ENCODE measurements at regions not wholly inside any gene's neighbourhood (a gene's known extent, or its start where the extent isn't known, plus 50 kb on each side); places are given as distances from the start of the nearest gene placed in this dataset.
A peak's percentile ranks its signal among the peaks of the same experiment; 100 is the strongest.

GRCh38 chr10:60664859-60665258 lies 113.4 kb upstream of the CDK1 start:
- DNase-seq (no peak), ATAC-seq (ENCODE audit: poor library complexity) (no peak)
- peaks cover 6% of the 10 kb centered on the region for H3K36me3 Mint-ChIP-seq (ENCODE audit: low read depth)
- H3K27me3 Mint-ChIP-seq = no peaks in the 10 kb centered on the region
- no peaks in the 10 kb centered on the region for H3K9me3 ChIP-seq (ENCODE audit: control insufficient read depth in 1 of 2, insufficient read depth in 1 of 2, low read length in 2 of 2)
- peaks cover 12% of the 10 kb centered on the region for H3K4me1 ChIP-seq (ENCODE audit: insufficient read depth, low read length)
- ChIA-PET POLR2A (no interaction called here), CTCF (no interaction called here)
- H3K4me1 Mint-ChIP-seq (ENCODE audit: low read depth) = peaks cover 82% of the 10 kb centered on the region
- no peaks in the 10 kb centered on the region for H3K27me3 ChIP-seq (ENCODE audit: control insufficient read depth in 1 of 2, insufficient read depth in 2 of 2, low read length in 2 of 2)
- H3K4me3 ChIP-seq (ENCODE audit: low read length) = no peak overlapping the region
- no peaks in the 10 kb centered on the region for H3K36me3 ChIP-seq (ENCODE audit: insufficient read depth, low read length)
- intact Hi-C loops (cut with DNase I, micrococcal nuclease) = loop anchor here in 1 of 2 experiments (5.0 kb wide), 2 partner anchors 67 to 102 kb away; no protein-coding TSS in a partner anchor
- H3K27ac Mint-ChIP-seq = no peak overlapping the region
- no peak overlapping the region for H3K27ac ChIP-seq (ENCODE audit: low read depth in 1 of 2, low read length in 2 of 2)
- no peak overlapping the region for H3K4me3 Mint-ChIP-seq
- no peak for TF ChIP-seq CTCF (IDR thresholded peaks at IDR 0.05)
- no peaks in the 10 kb centered on the region for H3K9me3 Mint-ChIP-seq

- no peaks in the 10 kb centered on the region for H3K27me3 ChIP-seq (ENCODE audit: control insufficient read depth in 1 of 2, insufficient read depth in 2 of 2, low read length in 2 of 2)
- peak overlapping the region; percentile 59 for H3K4me3 Mint-ChIP-seq
- ChIA-PET CTCF (no interaction called here), POLR2A (interaction anchor here (0.9 kb wide), 1 partner anchor 9 kb away, joined by 3 read pairs; no protein-coding TSS in a partner anchor)
- H3K36me3 Mint-ChIP-seq (ENCODE audit: low read depth) = peaks cover 6% of the 10 kb centered on the region
- ATAC-seq (ENCODE audit: poor library complexity) (no peak), DNase-seq (peak in 1 of 14 experiments; percentile 15)
- H3K9me3 Mint-ChIP-seq = no peaks in the 10 kb centered on the region
- no peaks in the 10 kb centered on the region for H3K27me3 Mint-ChIP-seq
- peaks cover 77% of the 10 kb centered on the region for H3K4me1 Mint-ChIP-seq (ENCODE audit: low read depth)
- TF ChIP-seq CTCF (IDR thresholded peaks at IDR 0.05) = no peak
- intact Hi-C loops (cut with DNase I, micrococcal nuclease) = loop anchor here in 1 of 2 experiments (5.0 kb wide), 2 partner anchors 68 to 103 kb away; no protein-coding TSS in a partner anchor
- H3K27ac ChIP-seq (ENCODE audit: low read depth in 1 of 2, low read length in 2 of 2) = no peak overlapping the region
- peaks cover 0 to under 1% of the 10 kb centered on the region in 2 experiments for H3K9me3 ChIP-seq (ENCODE audit: control insufficient read depth in 1 of 2, insufficient read depth in 1 of 2, low read length in 2 of 2)
- no peaks in the 10 kb centered on the region for H3K36me3 ChIP-seq (ENCODE audit: insufficient read depth, low read length)
- no peak overlapping the region for H3K4me3 ChIP-seq (ENCODE audit: low read length)
- peaks cover 12% of the 10 kb centered on the region for H3K4me1 ChIP-seq (ENCODE audit: insufficient read depth, low read length)
- peak overlapping the region; percentile 48 for H3K27ac Mint-ChIP-seq
These were observed 114.4 kb upstream of the CDK1 start for GRCh38 chr10:60663850-60664249.

GRCh38 chr10:60662917-60663614 lies 115.2 kb upstream of the CDK1 start:
- no peaks in the 10 kb centered on the region for H3K27me3 ChIP-seq (ENCODE audit: control insufficient read depth in 1 of 2, insufficient read depth in 2 of 2, low read length in 2 of 2)
- no peak overlapping the region for H3K27ac ChIP-seq (ENCODE audit: low read depth in 1 of 2, low read length in 2 of 2)
- H3K4me1 ChIP-seq (ENCODE audit: insufficient read depth, low read length) = peaks cover 12% of the 10 kb centered on the region
- DNase-seq = peak in 1 of 14 experiments; percentile 10
- peaks cover 72% of the 10 kb centered on the region for H3K4me1 Mint-ChIP-seq (ENCODE audit: low read depth)
- ChIA-PET POLR2A (interaction anchor here (0.9 to 1.3 kb wide), 4 partner anchors 8 to 70 kb away, joined by 3 to 4 read pairs (median 3); no protein-coding TSS in a partner anchor), CTCF (interaction anchor here (0.5 kb wide), 1 partner anchor 105 kb away, joined by 3 read pairs; no protein-coding TSS in a partner anchor)
- TF ChIP-seq CTCF (IDR thresholded peaks at IDR 0.05) = no peak
- H3K36me3 Mint-ChIP-seq (ENCODE audit: low read depth) = peaks cover 14% of the 10 kb centered on the region
- no peaks in the 10 kb centered on the region for H3K36me3 ChIP-seq (ENCODE audit: insufficient read depth, low read length)
- H3K4me3 ChIP-seq (ENCODE audit: low read length) = no peak overlapping the region
- H3K4me3 Mint-ChIP-seq = peak overlapping the region; percentile 59
- no peaks in the 10 kb centered on the region for H3K9me3 Mint-ChIP-seq
- intact Hi-C loops (cut with DNase I, micrococcal nuclease) = loop anchor here in 1 of 2 experiments (5.0 kb wide), 2 partner anchors 69 to 104 kb away; no protein-coding TSS in a partner anchor
- peak overlapping the region; percentile 48 for H3K27ac Mint-ChIP-seq
- H3K9me3 ChIP-seq (ENCODE audit: control insufficient read depth in 1 of 2, insufficient read depth in 1 of 2, low read length in 2 of 2) = peaks cover 0 to 4% of the 10 kb centered on the region in 2 experiments
- no peaks in the 10 kb centered on the region for H3K27me3 Mint-ChIP-seq
- no peak for ATAC-seq (ENCODE audit: poor library complexity)
